ENCODE measurements at regions not wholly inside any gene's neighbourhood (a gene's known extent, or its start where the extent isn't known, plus 50 kb on each side); places are given as distances from the start of the nearest gene placed in this dataset.

DNA sequence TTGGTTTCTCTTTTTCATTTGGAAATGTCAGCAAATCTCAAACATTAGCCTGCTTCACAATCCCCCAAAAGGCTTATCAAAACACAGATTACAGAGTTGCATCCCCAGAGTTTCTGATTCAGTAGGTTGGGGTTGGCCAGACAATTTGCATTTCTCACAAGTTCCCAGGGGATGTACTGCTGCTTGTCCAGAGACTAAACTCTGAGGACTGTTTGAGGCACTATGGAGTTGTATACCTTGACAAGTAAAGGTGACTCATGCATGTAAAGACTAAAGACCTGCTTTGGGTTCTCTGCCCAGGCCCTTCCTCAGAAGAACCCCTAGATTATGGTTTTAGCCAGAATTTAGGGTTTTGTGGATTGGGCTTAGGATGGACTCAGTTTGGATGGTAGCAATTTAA lies 151.1 kb upstream of the ARHGEF26 start:
- Histone ChIP-seq H3K9me3 (ENCODE audit: control insufficient read depth, insufficient read depth, low read depth, low read length) (no peaks in the 10 kb centered on the region), H3K27ac (ENCODE audit: extremely low read depth, low read depth, low read length) (no peak overlapping the region), H3K4me1 (ENCODE audit: control insufficient read depth, insufficient read depth, low read length) (no peaks in the 10 kb centered on the region), H3K4me3 (ENCODE audit: low read depth, low read length) (no peak overlapping the region), H3K36me3 (ENCODE audit: control insufficient read depth in 2 of 2, insufficient read depth in 1 of 2, low read length in 2 of 2) (no peaks in the 10 kb centered on the region)
- ChIA-PET CTCF (interaction anchor here (0.6 kb wide), 3 partner anchors 61 to 920 kb away, joined by 3 to 5 read pairs (median 4); no protein-coding TSS in a partner anchor), POLR2A (no interaction called here)
- TF ChIP-seq FEZF1 (tag by site-specific recombination; IDR thresholded peaks at IDR 0.05) (no peak), MZF1 (tag by site-specific recombination; IDR thresholded peaks at IDR 0.05; ENCODE audit: borderline replicate concordance) (no peak), ZNF677 (tag by site-specific recombination; IDR thresholded peaks at IDR 0.05) (no peak), ZNF660 (tag by site-specific recombination; IDR thresholded peaks at IDR 0.05) (no peak), KLF1 (tag by site-specific recombination; IDR thresholded peaks at IDR 0.05) (no peak), ZNF37A (tag by site-specific recombination; IDR thresholded peaks at IDR 0.05) (no peak), ZFP69B (tag by site-specific recombination; IDR thresholded peaks at IDR 0.05) (no peak), PRDM4 (tag by site-specific recombination; IDR thresholded peaks at IDR 0.05) (no peak), ZNF266 (tag by site-specific recombination; IDR thresholded peaks at IDR 0.05; ENCODE audit: low read depth) (no peak), ZNF747 (tag by site-specific recombination; IDR thresholded peaks at IDR 0.05) (no peak), BCL11A (tag by site-specific recombination; IDR thresholded peaks at IDR 0.05; ENCODE audit: low read depth) (no peak), ZNF530 (tag by site-specific recombination; IDR thresholded peaks at IDR 0.05; ENCODE audit: low read depth) (no peak), ZNF146 (tag by site-specific recombination; IDR thresholded peaks at IDR 0.05) (no peak), BCL11B (tag by site-specific recombination; IDR thresholded peaks at IDR 0.05; ENCODE audit: low read depth) (no peak), ZBTB1 (tag by site-specific recombination; IDR thresholded peaks at IDR 0.05) (no peak), ZNF157 (tag by site-specific recombination; IDR thresholded peaks at IDR 0.05) (no peak), KLF10 (tag by site-specific recombination; IDR thresholded peaks at IDR 0.05) (no peak), ZNF354C (tag by site-specific recombination; IDR thresholded peaks at IDR 0.05; ENCODE audit: borderline replicate concordance, low read depth) (no peak)
- TF ChIP-seq, protein P1, sequence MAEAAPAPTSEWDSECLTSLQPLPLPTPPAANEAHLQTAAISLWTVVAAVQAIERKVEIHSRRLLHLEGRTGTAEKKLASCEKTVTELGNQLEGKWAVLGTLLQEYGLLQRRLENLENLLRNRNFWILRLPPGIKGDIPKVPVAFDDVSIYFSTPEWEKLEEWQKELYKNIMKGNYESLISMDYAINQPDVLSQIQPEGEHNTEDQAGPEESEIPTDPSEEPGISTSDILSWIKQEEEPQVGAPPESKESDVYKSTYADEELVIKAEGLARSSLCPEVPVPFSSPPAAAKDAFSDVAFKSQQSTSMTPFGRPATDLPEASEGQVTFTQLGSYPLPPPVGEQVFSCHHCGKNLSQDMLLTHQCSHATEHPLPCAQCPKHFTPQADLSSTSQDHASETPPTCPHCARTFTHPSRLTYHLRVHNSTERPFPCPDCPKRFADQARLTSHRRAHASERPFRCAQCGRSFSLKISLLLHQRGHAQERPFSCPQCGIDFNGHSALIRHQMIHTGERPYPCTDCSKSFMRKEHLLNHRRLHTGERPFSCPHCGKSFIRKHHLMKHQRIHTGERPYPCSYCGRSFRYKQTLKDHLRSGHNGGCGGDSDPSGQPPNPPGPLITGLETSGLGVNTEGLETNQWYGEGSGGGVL (tag by site-specific recombination; IDR thresholded peaks at IDR 0.05), result no peak
- TF ChIP-seq, protein P2, sequence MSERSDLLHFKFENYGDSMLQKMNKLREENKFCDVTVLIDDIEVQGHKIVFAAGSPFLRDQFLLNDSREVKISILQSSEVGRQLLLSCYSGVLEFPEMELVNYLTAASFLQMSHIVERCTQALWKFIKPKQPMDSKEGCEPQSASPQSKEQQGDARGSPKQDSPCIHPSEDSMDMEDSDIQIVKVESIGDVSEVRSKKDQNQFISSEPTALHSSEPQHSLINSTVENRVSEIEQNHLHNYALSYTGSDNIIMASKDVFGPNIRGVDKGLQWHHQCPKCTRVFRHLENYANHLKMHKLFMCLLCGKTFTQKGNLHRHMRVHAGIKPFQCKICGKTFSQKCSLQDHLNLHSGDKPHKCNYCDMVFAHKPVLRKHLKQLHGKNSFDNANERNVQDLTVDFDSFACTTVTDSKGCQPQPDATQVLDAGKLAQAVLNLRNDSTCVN (tag by site-specific recombination; optimal IDR thresholded peaks at IDR 0.05), result no peak

DNA sequence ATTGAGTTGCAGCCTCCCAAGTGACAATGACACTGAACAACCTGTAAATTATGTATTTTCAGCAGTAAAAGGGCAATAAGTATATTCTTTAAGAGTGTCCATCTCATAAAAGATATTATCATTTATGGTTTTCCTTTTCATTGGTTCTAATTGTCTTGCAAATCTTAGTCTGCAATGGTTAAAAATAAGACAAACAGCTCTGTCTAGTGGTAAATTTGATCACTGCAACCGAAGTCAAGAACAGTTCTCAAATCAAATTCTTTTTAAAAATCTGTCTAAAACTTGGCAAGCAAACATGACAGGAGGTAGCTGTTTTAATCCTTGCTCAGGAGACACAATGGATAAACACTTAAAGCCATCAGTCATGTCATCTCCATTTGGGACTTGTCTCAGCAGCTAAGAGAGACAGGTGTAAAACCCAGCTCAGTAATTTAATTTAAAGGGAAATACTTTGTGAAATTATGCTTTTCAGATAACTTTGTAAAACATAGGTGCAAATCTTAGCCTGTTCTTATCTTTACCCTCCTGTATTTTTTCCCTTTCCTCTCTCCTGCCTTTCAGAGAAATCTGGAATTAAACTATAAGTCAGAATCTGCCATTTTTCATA lies 150.3 kb upstream of the ARHGEF26 start:
- TF ChIP-seq PRDM4 (tag by site-specific recombination; IDR thresholded peaks at IDR 0.05) (no peak), ZNF654 (tag by site-specific recombination; IDR thresholded peaks at IDR 0.05; ENCODE audit: low read depth) (peak; percentile 42)

More for the DNA sequence above, 150.3 kb upstream of the ARHGEF26 start:
- H3K9me3 ChIP-seq (ENCODE audit: control insufficient read depth, insufficient read depth, low read depth, low read length), result no peaks in the 10 kb centered on the region
- no peak overlapping the region for H3K27ac ChIP-seq (ENCODE audit: extremely low read depth, low read depth, low read length)
- ChIA-PET CTCF (interaction anchor here (0.6 to 0.9 kb wide), 4 partner anchors 62 to 942 kb away, joined by 3 to 5 read pairs (median 4); no protein-coding TSS in a partner anchor), POLR2A (no interaction called here)
- no peak overlapping the region for H3K4me3 ChIP-seq (ENCODE audit: low read depth, low read length)
- no peaks in the 10 kb centered on the region for H3K4me1 ChIP-seq (ENCODE audit: control insufficient read depth, insufficient read depth, low read length)
- no peaks in the 10 kb centered on the region for H3K36me3 ChIP-seq (ENCODE audit: control insufficient read depth in 2 of 2, insufficient read depth in 1 of 2, low read length in 2 of 2)

Measured in HEK293 (cell line).